ENCODE measurements at regions not wholly inside any gene's neighbourhood (a gene's known extent, or its start where the extent isn't known, plus 50 kb on each side); places are given as distances from the start of the nearest gene placed in this dataset.

GRCh38 chr17:34832376-34832775 lies 128.9 kb downstream of the CCT6B start:
- no peak for TF ChIP-seq CTCF (IDR thresholded peaks at IDR 0.05; ENCODE audit: low read depth, low read length, missing control alignments)
- H3K4me3 ChIP-seq (ENCODE audit: low read depth, low read length), result no peak overlapping the region
- no peak for DNase-seq (ENCODE audit: low read depth)

- TF ChIP-seq CTCF (IDR thresholded peaks at IDR 0.05; ENCODE audit: low read depth, low read length, missing control alignments), result no peak
- no peak overlapping the region for H3K4me3 ChIP-seq (ENCODE audit: low read depth, low read length)
- DNase-seq (ENCODE audit: low read depth), result no peak
These were observed 134.3 kb downstream of the CCT6B start for GRCh38 chr17:34827008-34827407.

- no peak for DNase-seq (ENCODE audit: low read depth)
- no peak overlapping the region for H3K4me3 ChIP-seq (ENCODE audit: low read depth, low read length)
- TF ChIP-seq CTCF (IDR thresholded peaks at IDR 0.05; ENCODE audit: low read depth, low read length, missing control alignments), result no peak
These were observed 134.9 kb downstream of the CCT6B start for GRCh38 chr17:34826332-34826731.

- TF ChIP-seq CTCF (IDR thresholded peaks at IDR 0.05; ENCODE audit: low read depth, low read length, missing control alignments), result no peak
- H3K4me3 ChIP-seq (ENCODE audit: low read depth, low read length), result no peak overlapping the region
- no peak for DNase-seq (ENCODE audit: low read depth)
These were observed 135.4 kb downstream of the CCT6B start for GRCh38 chr17:34825884-34826283.

GRCh38 chr17:34825102-34825501 lies 136.2 kb downstream of the CCT6B start:
- no peak for DNase-seq (ENCODE audit: low read depth)
- H3K4me3 ChIP-seq (ENCODE audit: low read depth, low read length), result no peak overlapping the region
- no peak for TF ChIP-seq CTCF (IDR thresholded peaks at IDR 0.05; ENCODE audit: low read depth, low read length, missing control alignments)

GRCh38 chr17:34823023-34823422 lies 138.2 kb downstream of the CCT6B start:
- H3K4me3 ChIP-seq (ENCODE audit: low read depth, low read length), result no peak overlapping the region
- DNase-seq (ENCODE audit: low read depth), result no peak
- no peak for TF ChIP-seq CTCF (IDR thresholded peaks at IDR 0.05; ENCODE audit: low read depth, low read length, missing control alignments)

GRCh38 chr17:34822007-34822739 lies 139.1 kb downstream of the CCT6B start:
- H3K4me3 ChIP-seq (ENCODE audit: low read depth, low read length), result no peak overlapping the region
- no peak for DNase-seq (ENCODE audit: low read depth)
- no peak for TF ChIP-seq CTCF (IDR thresholded peaks at IDR 0.05; ENCODE audit: low read depth, low read length, missing control alignments)

Measured in GM12864 (cell line).